ENCODE measurements at regions not wholly inside any gene's neighbourhood (a gene's known extent, or its start where the extent isn't known, plus 50 kb on each side); places are given as distances from the start of the nearest gene placed in this dataset.

- DNase-seq (ENCODE audit: low spot score): no peak
- Histone ChIP-seq H3K4me1 (ENCODE audit: control insufficient read depth in 4 of 4, insufficient read depth in 4 of 4, low read length in 3 of 4) (no peaks in the 10 kb centered on the region), H3K27me3 (ENCODE audit: control insufficient read depth in 4 of 4, insufficient read depth in 4 of 4, low read length in 3 of 4) (peaks cover 0 to 4% (median 0%) of the 10 kb centered on the region in 4 donors), H3K9ac (ENCODE audit: low read depth in 1 of 2, low read length in 2 of 2) (no peak overlapping the region), H3K36me3 (ENCODE audit: control insufficient read depth in 4 of 4, insufficient read depth in 3 of 4, low read depth in 1 of 4, low read length in 3 of 4) (no peaks in the 10 kb centered on the region), H3K4me3 (ENCODE audit: low read depth in 1 of 3, low read length in 3 of 3) (no peak overlapping the region), H3K9me3 (ENCODE audit: control insufficient read depth in 4 of 4, low read length in 3 of 4) (no peaks in the 10 kb centered on the region), H3K27ac (ENCODE audit: low read depth in 1 of 2, low read length in 2 of 2) (no peak overlapping the region)
- TF ChIP-seq HNF4G (IDR thresholded peaks at IDR 0.05) (no peak), ZBTB33 (IDR thresholded peaks at IDR 0.05) (no peak), GABPA (IDR thresholded peaks at IDR 0.05 in 1 of 2, conservative IDR thresholded peaks at IDR 0.05 in 1 of 2) (no peak), TAF1 (conservative IDR thresholded peaks at IDR 0.05) (no peak), SP1 (IDR thresholded peaks at IDR 0.05) (no peak), REST (IDR thresholded peaks at IDR 0.05) (no peak), RAD21 (IDR thresholded peaks at IDR 0.05) (no peak)
- 84% methylated on average over 2 of the region's 2 CpGs for WGBS
Measured at GRCh38 chrX:78496483-78496882, 162.6 kb downstream of the RTL3 start.

- no peak for TF ChIP-seq CTCF (IDR thresholded peaks at IDR 0.05; ENCODE audit: low read depth, low read length, missing input control)
- TF ChIP-seq RXRA (IDR thresholded peaks at IDR 0.05): no peak
- no peak for TF ChIP-seq ZBTB33 (IDR thresholded peaks at IDR 0.05)
- no peak for TF ChIP-seq HNF4G (IDR thresholded peaks at IDR 0.05)
- no peak for TF ChIP-seq SP1 (IDR thresholded peaks at IDR 0.05)
- no peak for TF ChIP-seq GABPA (IDR thresholded peaks at IDR 0.05 in 1 of 2, conservative IDR thresholded peaks at IDR 0.05 in 1 of 2)
- TF ChIP-seq ATF3 (IDR thresholded peaks at IDR 0.05): no peak
- no peak for TF ChIP-seq FOXA1 (IDR thresholded peaks at IDR 0.05)
- no peak for TF ChIP-seq RAD21 (IDR thresholded peaks at IDR 0.05)
- no peak for TF ChIP-seq YY1 (IDR thresholded peaks at IDR 0.05)
- TF ChIP-seq HNF4A (conservative IDR thresholded peaks at IDR 0.05): no peak
- no peak for TF ChIP-seq MAX (IDR thresholded peaks at IDR 0.05)
- TF ChIP-seq TAF1 (conservative IDR thresholded peaks at IDR 0.05): no peak
- no peak for TF ChIP-seq FOXA2 (IDR thresholded peaks at IDR 0.05)
- TF ChIP-seq JUND (IDR thresholded peaks at IDR 0.05): no peak
- TF ChIP-seq NR2F2 (IDR thresholded peaks at IDR 0.05): no peak
- no peak for TF ChIP-seq EGR1 (IDR thresholded peaks at IDR 0.05; ENCODE audit: low read depth in 2 of 2)
- H3K4me3 ChIP-seq (ENCODE audit: low read depth in 1 of 3, low read length in 3 of 3): no peak overlapping the region
- no peak overlapping the region for H3K9ac ChIP-seq (ENCODE audit: low read depth in 1 of 2, low read length in 2 of 2)
- peaks cover 0 to 4% (median 0%) of the 10 kb centered on the region in 4 donors for H3K27me3 ChIP-seq (ENCODE audit: control insufficient read depth in 4 of 4, insufficient read depth in 4 of 4, low read length in 3 of 4)
- H3K36me3 ChIP-seq (ENCODE audit: control insufficient read depth in 4 of 4, insufficient read depth in 3 of 4, low read depth in 1 of 4, low read length in 3 of 4): no peaks in the 10 kb centered on the region
- no peaks in the 10 kb centered on the region for H3K4me1 ChIP-seq (ENCODE audit: control insufficient read depth in 4 of 4, insufficient read depth in 4 of 4, low read length in 3 of 4)
- no peak overlapping the region for H3K27ac ChIP-seq (ENCODE audit: low read depth in 1 of 2, low read length in 2 of 2)
- DNase-seq (ENCODE audit: low spot score): no peak
- 71% methylated on average over 2 of the region's 2 CpGs for WGBS
- no peaks in the 10 kb centered on the region for H3K9me3 ChIP-seq (ENCODE audit: control insufficient read depth in 4 of 4, low read length in 3 of 4)
Measured at GRCh38 chrX:78493180-78493579, 165.8 kb upstream of the CYSLTR1 start.

Data from liver (tissue), 8 donors.